ENCODE measurements at regions not wholly inside any gene's neighbourhood (a gene's known extent, or its start where the extent isn't known, plus 50 kb on each side); places are given as distances from the start of the nearest gene placed in this dataset.

DNA sequence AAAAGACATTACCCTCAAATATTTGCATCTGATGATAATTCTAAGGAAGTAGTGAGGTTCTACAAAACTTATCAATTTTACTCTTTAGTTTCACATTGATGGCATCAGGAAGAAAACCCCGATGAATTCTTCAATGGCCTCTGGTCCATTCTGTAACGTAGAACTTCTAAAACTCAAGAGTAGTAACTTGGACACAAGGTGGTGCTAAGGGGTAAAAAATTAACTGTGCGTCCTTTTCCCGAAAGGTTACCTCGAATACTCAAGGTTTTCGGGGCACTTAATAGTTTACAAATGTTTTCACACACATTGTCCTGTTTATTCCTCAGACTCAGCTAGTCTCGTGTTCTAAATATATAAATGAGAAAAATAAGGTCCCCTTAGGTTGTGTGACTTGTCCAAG lies 517.3 kb upstream of the ZFHX3 start:
- Histone ChIP-seq H2BK120ac (ENCODE audit: low read depth, low read length) (no peak overlapping the region), H4K8ac (ENCODE audit: low read depth in 2 of 2, low read length in 2 of 2) (no peak overlapping the region), H2BK20ac (ENCODE audit: low read depth, low read length) (no peak overlapping the region), H3K56ac (ENCODE audit: extremely low read depth, insufficient read depth, low read length) (no peak overlapping the region), H3K9me1 (ENCODE audit: insufficient read depth, low read length) (no peaks in the 10 kb centered on the region), H3K4me3 (ENCODE audit: insufficient read depth, low read depth, low read length) (no peak overlapping the region), H3K23ac (ENCODE audit: low read depth, low read length) (no peak overlapping the region), H4K20me1 (ENCODE audit: insufficient read depth, low read length) (no peaks in the 10 kb centered on the region), H3K27ac (ENCODE audit: insufficient read depth, low read length) (no peak overlapping the region), H2BK15ac (ENCODE audit: low read depth, low read length) (no peak overlapping the region), H3K9ac (ENCODE audit: low read depth, low read length) (no peak overlapping the region), H3K36me3 (ENCODE audit: control insufficient read depth, insufficient read depth, low read length) (no peaks in the 10 kb centered on the region), H3K18ac (ENCODE audit: low read depth, low read length) (no peak overlapping the region), H2AFZ (replicated peaks; ENCODE audit: low read length, poor library complexity) (no peak overlapping the region), H3K14ac (replicated peaks; ENCODE audit: low read depth, low read length) (no peak overlapping the region), H3K4me2 (ENCODE audit: low read depth, low read length) (no peak overlapping the region), H3K9me3 (ENCODE audit: control insufficient read depth, insufficient read depth, low read length) (peaks cover 3% of the 10 kb centered on the region; the same call in 1 of the 2 replicates), H2AK9ac (replicated peaks; ENCODE audit: low read depth, low read length, poor library complexity) (no peak overlapping the region), H4K91ac (ENCODE audit: insufficient read depth, low read depth, low read length) (no peak overlapping the region), H3K4ac (ENCODE audit: low read depth, low read length) (no peak overlapping the region), H3K4me1 (ENCODE audit: control insufficient read depth, insufficient read depth, low read length) (no peaks in the 10 kb centered on the region), H4K5ac (ENCODE audit: low read depth, low read length) (no peak overlapping the region), H2AK5ac (ENCODE audit: low read depth, low read length) (no peak overlapping the region), H3K27me3 (ENCODE audit: control insufficient read depth, insufficient read depth, low read length) (no peaks in the 10 kb centered on the region), H3K79me1 (ENCODE audit: low read depth in 1 of 2, low read length in 2 of 2) (no peaks in the 10 kb centered on the region), H2BK5ac (ENCODE audit: low read depth, low read length, poor library complexity, severe bottlenecking) (no peak overlapping the region)
- CTCF ChIA-PET: interaction anchor here (0.6 kb wide), 1 partner anchor 313 kb away, joined by 3 read pairs; no protein-coding TSS in a partner anchor
- DNase-seq: no peak
- TF ChIP-seq MAZ (IDR thresholded peaks at IDR 0.05; ENCODE audit: borderline replicate concordance, low read depth, low read length): no peak
- no peak for TF ChIP-seq CHD1 (IDR thresholded peaks at IDR 0.05; ENCODE audit: low read depth, low read length)
- no peak for TF ChIP-seq MAFK (IDR thresholded peaks at IDR 0.05; ENCODE audit: low read depth, low read length)
- no peak for TF ChIP-seq FOS (IDR thresholded peaks at IDR 0.05; ENCODE audit: low read depth, low read length)
- TF ChIP-seq SMC3 (IDR thresholded peaks at IDR 0.05; ENCODE audit: low read depth, low read length): no peak
- no peak for TF ChIP-seq NFE2L2 (IDR thresholded peaks at IDR 0.05; ENCODE audit: low read depth, low read length)
- no peak for TF ChIP-seq POLR2A (IDR thresholded peaks at IDR 0.05; ENCODE audit: low read depth, low read length)
- no peak for TF ChIP-seq CEBPB (IDR thresholded peaks at IDR 0.05; ENCODE audit: low read depth, low read length)
- TF ChIP-seq, protein P1, sequence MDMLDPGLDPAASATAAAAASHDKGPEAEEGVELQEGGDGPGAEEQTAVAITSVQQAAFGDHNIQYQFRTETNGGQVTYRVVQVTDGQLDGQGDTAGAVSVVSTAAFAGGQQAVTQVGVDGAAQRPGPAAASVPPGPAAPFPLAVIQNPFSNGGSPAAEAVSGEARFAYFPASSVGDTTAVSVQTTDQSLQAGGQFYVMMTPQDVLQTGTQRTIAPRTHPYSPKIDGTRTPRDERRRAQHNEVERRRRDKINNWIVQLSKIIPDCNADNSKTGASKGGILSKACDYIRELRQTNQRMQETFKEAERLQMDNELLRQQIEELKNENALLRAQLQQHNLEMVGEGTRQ (IDR thresholded peaks at IDR 0.05; ENCODE audit: low read depth, low read length): no peak
- TF ChIP-seq, protein P2, sequence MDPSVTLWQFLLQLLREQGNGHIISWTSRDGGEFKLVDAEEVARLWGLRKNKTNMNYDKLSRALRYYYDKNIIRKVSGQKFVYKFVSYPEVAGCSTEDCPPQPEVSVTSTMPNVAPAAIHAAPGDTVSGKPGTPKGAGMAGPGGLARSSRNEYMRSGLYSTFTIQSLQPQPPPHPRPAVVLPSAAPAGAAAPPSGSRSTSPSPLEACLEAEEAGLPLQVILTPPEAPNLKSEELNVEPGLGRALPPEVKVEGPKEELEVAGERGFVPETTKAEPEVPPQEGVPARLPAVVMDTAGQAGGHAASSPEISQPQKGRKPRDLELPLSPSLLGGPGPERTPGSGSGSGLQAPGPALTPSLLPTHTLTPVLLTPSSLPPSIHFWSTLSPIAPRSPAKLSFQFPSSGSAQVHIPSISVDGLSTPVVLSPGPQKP (IDR thresholded peaks at IDR 0.05; ENCODE audit: borderline replicate concordance, low read depth, low read length): no peak
- TF ChIP-seq RCOR1 (IDR thresholded peaks at IDR 0.05; ENCODE audit: insufficient replicate concordance, low read length): no peak
- TF ChIP-seq, protein P3, sequence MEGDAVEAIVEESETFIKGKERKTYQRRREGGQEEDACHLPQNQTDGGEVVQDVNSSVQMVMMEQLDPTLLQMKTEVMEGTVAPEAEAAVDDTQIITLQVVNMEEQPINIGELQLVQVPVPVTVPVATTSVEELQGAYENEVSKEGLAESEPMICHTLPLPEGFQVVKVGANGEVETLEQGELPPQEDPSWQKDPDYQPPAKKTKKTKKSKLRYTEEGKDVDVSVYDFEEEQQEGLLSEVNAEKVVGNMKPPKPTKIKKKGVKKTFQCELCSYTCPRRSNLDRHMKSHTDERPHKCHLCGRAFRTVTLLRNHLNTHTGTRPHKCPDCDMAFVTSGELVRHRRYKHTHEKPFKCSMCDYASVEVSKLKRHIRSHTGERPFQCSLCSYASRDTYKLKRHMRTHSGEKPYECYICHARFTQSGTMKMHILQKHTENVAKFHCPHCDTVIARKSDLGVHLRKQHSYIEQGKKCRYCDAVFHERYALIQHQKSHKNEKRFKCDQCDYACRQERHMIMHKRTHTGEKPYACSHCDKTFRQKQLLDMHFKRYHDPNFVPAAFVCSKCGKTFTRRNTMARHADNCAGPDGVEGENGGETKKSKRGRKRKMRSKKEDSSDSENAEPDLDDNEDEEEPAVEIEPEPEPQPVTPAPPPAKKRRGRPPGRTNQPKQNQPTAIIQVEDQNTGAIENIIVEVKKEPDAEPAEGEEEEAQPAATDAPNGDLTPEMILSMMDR (conservative IDR thresholded peaks at IDR 0.05; ENCODE audit: low read depth, low read length): no peak
- no peak for TF ChIP-seq RAD21 (IDR thresholded peaks at IDR 0.05; ENCODE audit: low read length)
- no peak for TF ChIP-seq MXI1 (IDR thresholded peaks at IDR 0.05; ENCODE audit: borderline replicate concordance, low read depth, low read length)
- ATAC-seq (ENCODE audit: low read depth): no peak
- in situ Hi-C loops (cut with MboI; ENCODE audit: low sequenced_read_pairs): no loop called here
- no CpG with 5 or more reads among the region's 7 CpGs for WGBS, 2 experiments (ENCODE audit: extremely low coverage in 2 of 2, insufficient read length in 1 of 2)
- dilution Hi-C loops (cut with HindIII; ENCODE audit: low sequenced_read_pairs, unreplicated experiment): no loop called here
- BruUV-seq (replicated peaks): no TSS peak
- POLR2A ChIA-PET (ENCODE audit: unreplicated experiment): no interaction called here
- intact Hi-C loops (cut with micrococcal nuclease): no loop called here
